IMR-90 (cell line): ENCODE measurements at regions not wholly inside any gene's neighbourhood (a gene's known extent, or its start where the extent isn't known, plus 50 kb on each side); places are given as distances from the start of the nearest gene placed in this dataset.

Source experiments
- ATAC-seq: fragments of 200-7000 bp; cut with Tn5 transposase; 2 replicates; pipeline ENCODE4 v1.9.1; 2020; ENCODE audit warnings: low read depth, mild to moderate bottlenecking, moderate library complexity
- BruUV-seq: library from RNA; stranded (reverse); fragments of 400-500 nt; replicated peaks from 2 replicates; lab custom pipeline; 2021; lab: Mats Ljungman, UMichigan
- CTCF ChIA-PET: fragments of 300-600 bp; formaldehyde crosslinking; extraction: SDS; loops from one replicate; lab custom pipeline; 2021; ENCODE audit warnings: antibody characterized with exemption; lab: Yijun Ruan, JAX
- POLR2A ChIA-PET: fragments of 300-600 bp; sonication (Branson Sonifier 250); formaldehyde crosslinking; loops from one replicate; lab custom pipeline; 2022; ENCODE audit warnings: antibody characterized with exemption; ENCODE audit not compliant: unreplicated experiment; lab: Charles Lee
- DNase-seq: peaks from one replicate; pipeline ENCODE4 v3.0.0; 2013
- H2AFZ ChIP-seq: replicated peaks from 2 replicates; pipeline ENCODE3; 2013; ENCODE audit warnings: low read length, mild to moderate bottlenecking; ENCODE audit not compliant: poor library complexity
- H2AK5ac ChIP-seq: 2 replicates; pipeline ENCODE4 v1.6.1; 2013; ENCODE audit warnings: low read depth, low read length, inconsistent platforms
- H2AK9ac ChIP-seq: replicated peaks from 2 replicates; pipeline ENCODE3; 2013; ENCODE audit warnings: mild to moderate bottlenecking, low read depth, low read length, moderate library complexity; ENCODE audit not compliant: poor library complexity
- H2BK120ac ChIP-seq: 2 replicates; pipeline ENCODE4 v1.6.1; 2013; ENCODE audit warnings: low read depth, low read length, inconsistent platforms
- H2BK15ac ChIP-seq: 3 replicates; pipeline ENCODE4 v1.6.1; 2013; ENCODE audit warnings: low read depth, low read length, inconsistent platforms
- H2BK20ac ChIP-seq: 2 replicates; pipeline ENCODE4 v1.6.1; 2013; ENCODE audit warnings: low read depth, mild to moderate bottlenecking, inconsistent platforms, low read length, moderate library complexity
- H2BK5ac ChIP-seq: 2 replicates; pipeline ENCODE4 v1.6.1; 2013; ENCODE audit warnings: mild to moderate bottlenecking, low read depth, low read length, inconsistent platforms; ENCODE audit not compliant: poor library complexity, severe bottlenecking
- H3K14ac ChIP-seq: replicated peaks from 2 replicates; pipeline ENCODE4 v1.6.1; 2013; ENCODE audit warnings: low read depth, low read length, inconsistent platforms
- H3K18ac ChIP-seq: 2 replicates; pipeline ENCODE4 v1.6.1; 2013; ENCODE audit warnings: low read depth, low read length, control low read depth
- H3K23ac ChIP-seq: 2 replicates; pipeline ENCODE4 v1.6.1; 2013; ENCODE audit warnings: low read depth, low read length, inconsistent platforms
- H3K27ac ChIP-seq: 2 replicates; pipeline ENCODE4 v1.5.1; 2013; ENCODE audit warnings: mild to moderate bottlenecking, control low read depth, low read length; ENCODE audit not compliant: insufficient read depth
- H3K27me3 ChIP-seq: 2 replicates; pipeline ENCODE4 v1.6.1; 2013; ENCODE audit warnings: low read length; ENCODE audit not compliant: control insufficient read depth, insufficient read depth
- H3K36me3 ChIP-seq: 2 replicates; pipeline ENCODE4 v1.6.1; 2013; ENCODE audit warnings: low read length, mixed read lengths; ENCODE audit not compliant: control insufficient read depth, insufficient read depth
- H3K4ac ChIP-seq: 2 replicates; pipeline ENCODE4 v1.6.1; 2013; ENCODE audit warnings: low read depth, low read length, inconsistent platforms
- H3K4me1 ChIP-seq: 2 replicates; pipeline ENCODE4 v1.6.1; 2013; ENCODE audit warnings: low read length, mixed read lengths; ENCODE audit not compliant: control insufficient read depth, insufficient read depth
- H3K4me2 ChIP-seq: 2 replicates; pipeline ENCODE4 v1.6.1; 2013; ENCODE audit warnings: low read depth, mild to moderate bottlenecking, control low read depth, low read length, moderate library complexity
- H3K4me3 ChIP-seq: 2 replicates; pipeline ENCODE4 v1.5.1; 2013; ENCODE audit warnings: low read depth, mild to moderate bottlenecking, control low read depth, low read length, moderate library complexity; ENCODE audit not compliant: insufficient read depth
- H3K56ac ChIP-seq: 2 replicates; pipeline ENCODE4 v1.6.1; 2013; ENCODE audit warnings: low read length, inconsistent platforms; ENCODE audit not compliant: insufficient read depth; ENCODE audit errors: extremely low read depth
- H3K79me1 ChIP-seq, 2 experiments: 2 replicates each; pipeline ENCODE4 v1.6.1; 2013; ENCODE audit warnings: low read length in 2 of 2, inconsistent platforms in 1 of 2, low read depth in 1 of 2
- H3K9ac ChIP-seq: 2 replicates; pipeline ENCODE4 v1.6.1; 2013; ENCODE audit warnings: low read depth, low read length, control low read depth
- H3K9me1 ChIP-seq: 2 replicates; pipeline ENCODE4 v1.6.1; 2013; ENCODE audit warnings: low read length, inconsistent platforms; ENCODE audit not compliant: insufficient read depth
- H3K9me3 ChIP-seq: 2 replicates; pipeline ENCODE4 v1.6.1; 2013; ENCODE audit warnings: low read length; ENCODE audit not compliant: control insufficient read depth, insufficient read depth
- H4K20me1 ChIP-seq: 2 replicates; pipeline ENCODE4 v1.6.1; 2013; ENCODE audit warnings: low read length, inconsistent platforms; ENCODE audit not compliant: insufficient read depth
- H4K5ac ChIP-seq: 2 replicates; pipeline ENCODE4 v1.6.1; 2013; ENCODE audit warnings: mild to moderate bottlenecking, low read depth, low read length, control low read depth
- H4K8ac ChIP-seq, 2 experiments: 2 replicates each; pipeline ENCODE4 v1.6.1; 2013; ENCODE audit warnings: low read depth in 2 of 2, low read length in 2 of 2, control low read depth in 1 of 2, inconsistent platforms in 1 of 2
- H4K91ac ChIP-seq: 2 replicates; pipeline ENCODE4 v1.6.1; 2013; ENCODE audit warnings: low read depth, low read length, inconsistent platforms; ENCODE audit not compliant: insufficient read depth
- BHLHE40 ChIP-seq: fragments of 150-350 bp; IDR thresholded peaks from 2 replicates; pipeline ENCODE4 v1.6.1; 2016; ENCODE audit warnings: mild to moderate bottlenecking, low read depth, low read length
- CHD1 ChIP-seq: IDR thresholded peaks from 2 replicates; pipeline ENCODE4 v1.6.1; 2012; ENCODE audit warnings: low read depth, low read length, improper control_type of control experiment
- CTCF ChIP-seq: conservative IDR thresholded peaks from 2 replicates; pipeline ENCODE4 v1.5.1; 2012; ENCODE audit warnings: mild to moderate bottlenecking, low read depth, low read length, improper control_type of control experiment
- FOS ChIP-seq: fragments of 150-350 bp; IDR thresholded peaks from 2 replicates; pipeline ENCODE4 v1.6.1; 2016; ENCODE audit warnings: low read depth, low read length
- MAFK ChIP-seq: IDR thresholded peaks from 2 replicates; pipeline ENCODE4 v1.6.1; 2012; ENCODE audit warnings: low read depth, low read length, improper control_type of control experiment
- MAZ ChIP-seq: IDR thresholded peaks from 2 replicates; pipeline ENCODE4 v1.6.1; 2012; ENCODE audit warnings: low read depth, mild to moderate bottlenecking, low read length, improper control_type of control experiment, moderate library complexity, borderline replicate concordance
- MXI1 ChIP-seq: IDR thresholded peaks from 2 replicates; pipeline ENCODE4 v1.6.1; 2012; ENCODE audit warnings: low read depth, mild to moderate bottlenecking, low read length, moderate library complexity, borderline replicate concordance
- POLR2A ChIP-seq: IDR thresholded peaks from 2 replicates; pipeline ENCODE4 v1.6.1; 2012; ENCODE audit warnings: mild to moderate bottlenecking, low read depth, low read length
- RAD21 ChIP-seq: IDR thresholded peaks from 2 replicates; pipeline ENCODE4 v1.6.1; 2012; ENCODE audit warnings: low read length, improper control_type of control experiment
- RCOR1 ChIP-seq: IDR thresholded peaks from 2 replicates; pipeline ENCODE4 v1.6.1; 2012; ENCODE audit warnings: mild to moderate bottlenecking, low read length, improper control_type of control experiment; ENCODE audit not compliant: insufficient replicate concordance
- RFX5 ChIP-seq: IDR thresholded peaks from 2 replicates; pipeline ENCODE4 v1.8.0; 2012; ENCODE audit warnings: low read depth, mild to moderate bottlenecking, low read length, moderate library complexity
- SMC3 ChIP-seq: fragments of 150-350 bp; IDR thresholded peaks from 2 replicates; pipeline ENCODE4 v1.6.1; 2016; ENCODE audit warnings: low read depth, mild to moderate bottlenecking, antibody characterized with exemption, low read length, moderate library complexity
- WGBS, 2 experiments: methylation state at CpG; one replicate each; pipeline versions ENCODE4 v1.1.5 to v1.1.7; 2013; ENCODE audit warnings: missing lambda C conversion rate in 2 of 2; ENCODE audit not compliant: insufficient read length in 1 of 2; ENCODE audit errors: extremely low coverage in 2 of 2; 5-methylcytosine and 5-hydroxymethylcytosine counted together
- dilution Hi-C: fragments of 300-500 bp; cut with HindIII; formaldehyde crosslinking; loops from one replicate; pipeline ENCODE4 v1.14.3; 2018; ENCODE audit warnings: low sequenced_read_pairs; ENCODE audit not compliant: unreplicated experiment
- in situ Hi-C: fragments of 300-500 bp; cut with MboI; formaldehyde crosslinking; loops from 3 replicates; pipeline ENCODE4 v1.14.3; 2019; ENCODE audit warnings: low sequenced_read_pairs, inconsistent platforms, mixed read lengths
- intact Hi-C: fragments of 100-400 bp; cut with micrococcal nuclease; formaldehyde crosslinking; loops from 2 replicates; pipeline ENCODE4 v1.10.0; 2022
- TF ChIP-seq, protein P1 (sequence below): fragments of 150-350 bp; IDR thresholded peaks from 2 replicates; pipeline ENCODE4 v1.6.1; 2017; ENCODE audit warnings: mild to moderate bottlenecking, antibody characterized with exemption, low read length, low read depth
- TF ChIP-seq, protein P2 (sequence below): fragments of 150-350 bp; IDR thresholded peaks from 2 replicates; pipeline ENCODE4 v1.6.1; 2016; ENCODE audit warnings: low read depth, mild to moderate bottlenecking, low read length, moderate library complexity, borderline replicate concordance

GRCh38 chr1:113278777-113279176 is 111.5 kb upstream of the MAGI3 start:
- DNase-seq, result no peak
- H2BK20ac ChIP-seq, result no peak overlapping the region

More at GRCh38 chr1:113278777-113279176, 111.5 kb upstream of the MAGI3 start:
- Histone ChIP-seq H2BK15ac (no peak overlapping the region), H2BK120ac (no peak overlapping the region), H3K18ac (no peak overlapping the region), H3K27me3 (peaks cover 3% of the 10 kb centered on the region; the same call in 1 of the 2 replicates), H2AK5ac (no peak overlapping the region), H3K56ac (no peak overlapping the region), H3K9ac (no peak overlapping the region), H3K4me3 (no peak overlapping the region), H4K8ac (no peak overlapping the region), H4K20me1 (no peaks in the 10 kb centered on the region), H4K91ac (no peak overlapping the region), H3K4me1 (no peaks in the 10 kb centered on the region), H3K14ac (no peak overlapping the region), H3K4me2 (no peak overlapping the region), H2AK9ac (no peak overlapping the region), H2AFZ (no peak overlapping the region), H3K23ac (no peak overlapping the region), H3K36me3 (no peaks in the 10 kb centered on the region), H2BK5ac (no peak overlapping the region), H3K4ac (no peak overlapping the region), H3K27ac (no peak overlapping the region), H3K79me1 (no peaks in the 10 kb centered on the region), H3K9me1 (no peaks in the 10 kb centered on the region), H4K5ac (no peak overlapping the region), H3K9me3 (no peaks in the 10 kb centered on the region)
- dilution Hi-C loops (no loop called here), intact Hi-C loops (no loop called here), in situ Hi-C loops (no loop called here)
- ATAC-seq, result no peak
- no TSS peak for BruUV-seq
- POLR2A ChIA-PET, result no interaction called here
- TF ChIP-seq CTCF, result no peak
- no peak for TF ChIP-seq RAD21
- no peak for TF ChIP-seq MAFK
- TF ChIP-seq FOS, result no peak
- no peak for TF ChIP-seq MAZ
- TF ChIP-seq RCOR1, result no peak
- TF ChIP-seq BHLHE40, result no peak
- no peak for TF ChIP-seq SMC3
- TF ChIP-seq, protein P1, sequence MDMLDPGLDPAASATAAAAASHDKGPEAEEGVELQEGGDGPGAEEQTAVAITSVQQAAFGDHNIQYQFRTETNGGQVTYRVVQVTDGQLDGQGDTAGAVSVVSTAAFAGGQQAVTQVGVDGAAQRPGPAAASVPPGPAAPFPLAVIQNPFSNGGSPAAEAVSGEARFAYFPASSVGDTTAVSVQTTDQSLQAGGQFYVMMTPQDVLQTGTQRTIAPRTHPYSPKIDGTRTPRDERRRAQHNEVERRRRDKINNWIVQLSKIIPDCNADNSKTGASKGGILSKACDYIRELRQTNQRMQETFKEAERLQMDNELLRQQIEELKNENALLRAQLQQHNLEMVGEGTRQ, result no peak
- TF ChIP-seq POLR2A, result no peak
- no peak for TF ChIP-seq MXI1
- TF ChIP-seq CHD1, result no peak
- TF ChIP-seq, protein P2, sequence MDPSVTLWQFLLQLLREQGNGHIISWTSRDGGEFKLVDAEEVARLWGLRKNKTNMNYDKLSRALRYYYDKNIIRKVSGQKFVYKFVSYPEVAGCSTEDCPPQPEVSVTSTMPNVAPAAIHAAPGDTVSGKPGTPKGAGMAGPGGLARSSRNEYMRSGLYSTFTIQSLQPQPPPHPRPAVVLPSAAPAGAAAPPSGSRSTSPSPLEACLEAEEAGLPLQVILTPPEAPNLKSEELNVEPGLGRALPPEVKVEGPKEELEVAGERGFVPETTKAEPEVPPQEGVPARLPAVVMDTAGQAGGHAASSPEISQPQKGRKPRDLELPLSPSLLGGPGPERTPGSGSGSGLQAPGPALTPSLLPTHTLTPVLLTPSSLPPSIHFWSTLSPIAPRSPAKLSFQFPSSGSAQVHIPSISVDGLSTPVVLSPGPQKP, result no peak
- TF ChIP-seq RFX5, result no peak
- no CpG with 5 or more reads among the region's 5 CpGs for WGBS, 2 experiments
- CTCF ChIA-PET, result no interaction called here
